Sigmoid colon (tissue), 6 donors: ENCODE measurements at regions not wholly inside any gene's neighbourhood (a gene's known extent, or its start where the extent isn't known, plus 50 kb on each side); places are given as distances from the start of the nearest gene placed in this dataset.

Source experiments
- DNase-seq: peaks from one replicate; pipeline ENCODE4 v3.0.0-alpha.2; 2019
- H3K27ac ChIP-seq, 4 donors: fragments of 200-600 bp; sonication (generic); one replicate each; pipeline ENCODE4 v1.5.1; 2016 to 2019; ENCODE audit warnings: mild to moderate bottlenecking in 1 of 4
- H3K27me3 ChIP-seq, 3 donors: fragments of 200-600 bp; sonication (generic); one replicate each; pipeline ENCODE4 v1.5.1; 2019; ENCODE audit warnings: mild to moderate bottlenecking in 1 of 3
- H3K36me3 ChIP-seq, 4 donors: fragments of 200-600 bp; sonication (generic); one replicate each; pipeline ENCODE4 v1.5.1; 2016 to 2019
- H3K4me1 ChIP-seq, 4 donors: fragments of 200-600 bp; sonication (generic); one replicate each; pipeline ENCODE4 v1.5.1; 2017 to 2019
- H3K4me3 ChIP-seq, 4 donors: fragments of 200-600 bp; sonication (generic); one replicate each; pipeline ENCODE4 v1.5.1; 2017 to 2019; ENCODE audit warnings: mild to moderate bottlenecking in 2 of 4, moderate library complexity in 1 of 4
- H3K9me3 ChIP-seq, 4 donors: fragments of 200-600 bp in 3 of 4; sonication (generic) in 3 of 4; one replicate each; pipeline versions ENCODE4 v1.5.1 to v1.6.1; 2013 to 2019
- EP300 ChIP-seq, 4 donors: sonication (generic); formaldehyde crosslinking; IDR thresholded peaks; one replicate each; pipeline ENCODE4 v1.6.1; 2017; ENCODE audit warnings: antibody characterized with exemption in 4 of 4
- POLR2A ChIP-seq, 2 donors: fragments of 450-650 bp; IDR thresholded peaks; one replicate each; pipeline ENCODE4 v1.6.1; 2016; ENCODE audit warnings: antibody characterized with exemption in 2 of 2, mild to moderate bottlenecking in 2 of 2, moderate library complexity in 2 of 2
- POLR2AphosphoS5 ChIP-seq, 4 donors: sonication (generic); formaldehyde crosslinking; IDR thresholded peaks; one replicate each; pipeline ENCODE4 v1.6.1; 2017; ENCODE audit warnings: antibody characterized with exemption in 4 of 4
- WGBS, 2 donors: extraction: QIAGEN DNeasy Blood & Tissue Kit; methylation state at CpG; one replicate each; pipeline ENCODE4 v1.1.7; 2013; 5-methylcytosine and 5-hydroxymethylcytosine counted together
- intact Hi-C: fragments of 100-400 bp; cut with DNase I; formaldehyde crosslinking; loops from one replicate; pipeline ENCODE4 v1.15.1; 2023
- TF ChIP-seq, protein P1 (sequence below), 4 experiments: fragments of 450-650 bp in 3 of 4; fragments of 200-600 bp in 1 of 4; IDR thresholded peaks; one replicate each; pipeline ENCODE4 v1.5.1; 2016 to 2019; ENCODE audit warnings: antibody characterized with exemption in 4 of 4, mild to moderate bottlenecking in 3 of 4, moderate library complexity in 2 of 4
- donor health status: healthy with polysubstance abuse.
- donor health status: healthy.

- no peak for DNase-seq
- intact Hi-C loops: no loop called here
- H3K9me3 ChIP-seq: no peaks in the 10 kb centered on the region
- H3K36me3 ChIP-seq: no peaks in the 10 kb centered on the region
- H3K27me3 ChIP-seq: no peaks in the 10 kb centered on the region
- H3K27ac ChIP-seq: no peak overlapping the region
- TF ChIP-seq POLR2A (IDR thresholded peaks at IDR 0.05) (no peak), EP300 (IDR thresholded peaks at IDR 0.05) (no peak), POLR2AphosphoS5 (IDR thresholded peaks at IDR 0.05) (no peak)
- TF ChIP-seq, protein P1, sequence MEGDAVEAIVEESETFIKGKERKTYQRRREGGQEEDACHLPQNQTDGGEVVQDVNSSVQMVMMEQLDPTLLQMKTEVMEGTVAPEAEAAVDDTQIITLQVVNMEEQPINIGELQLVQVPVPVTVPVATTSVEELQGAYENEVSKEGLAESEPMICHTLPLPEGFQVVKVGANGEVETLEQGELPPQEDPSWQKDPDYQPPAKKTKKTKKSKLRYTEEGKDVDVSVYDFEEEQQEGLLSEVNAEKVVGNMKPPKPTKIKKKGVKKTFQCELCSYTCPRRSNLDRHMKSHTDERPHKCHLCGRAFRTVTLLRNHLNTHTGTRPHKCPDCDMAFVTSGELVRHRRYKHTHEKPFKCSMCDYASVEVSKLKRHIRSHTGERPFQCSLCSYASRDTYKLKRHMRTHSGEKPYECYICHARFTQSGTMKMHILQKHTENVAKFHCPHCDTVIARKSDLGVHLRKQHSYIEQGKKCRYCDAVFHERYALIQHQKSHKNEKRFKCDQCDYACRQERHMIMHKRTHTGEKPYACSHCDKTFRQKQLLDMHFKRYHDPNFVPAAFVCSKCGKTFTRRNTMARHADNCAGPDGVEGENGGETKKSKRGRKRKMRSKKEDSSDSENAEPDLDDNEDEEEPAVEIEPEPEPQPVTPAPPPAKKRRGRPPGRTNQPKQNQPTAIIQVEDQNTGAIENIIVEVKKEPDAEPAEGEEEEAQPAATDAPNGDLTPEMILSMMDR (IDR thresholded peaks at IDR 0.05): no peak
- H3K4me1 ChIP-seq: peaks cover 0 to 20% (median 17%) of the 10 kb centered on the region in 4 donors
- H3K4me3 ChIP-seq: no peak overlapping the region
- 93 to 96% methylated on average over 7 of the region's 7 CpGs for WGBS, 2 donors
Observed at GRCh38 chr5:124292322-124292855, 454.1 kb downstream of the ZNF608 start.

- peak overlapping the region; percentile 4 to 44 (median 21) for H3K27ac ChIP-seq
- no peaks in the 10 kb centered on the region for H3K27me3 ChIP-seq
- H3K4me1 ChIP-seq: peaks cover 0 to 24% (median 20%) of the 10 kb centered on the region in 4 donors
- 30 to 69% methylated on average over 2 of the region's 2 CpGs for WGBS, 2 donors
- H3K4me3 ChIP-seq: no peak overlapping the region
- H3K9me3 ChIP-seq: no peaks in the 10 kb centered on the region
- no peak for DNase-seq
- no peaks in the 10 kb centered on the region for H3K36me3 ChIP-seq
- TF ChIP-seq POLR2AphosphoS5 (IDR thresholded peaks at IDR 0.05) (peak in 3 of 4 donors; percentile 43 to 57 (median 52)), EP300 (IDR thresholded peaks at IDR 0.05) (no peak), POLR2A (IDR thresholded peaks at IDR 0.05) (no peak)
- TF ChIP-seq, protein P1 (IDR thresholded peaks at IDR 0.05): no peak
- intact Hi-C loops: no loop called here
Observed at GRCh38 chr5:124289641-124290311, 456.7 kb downstream of the ZNF608 start.

DNA sequence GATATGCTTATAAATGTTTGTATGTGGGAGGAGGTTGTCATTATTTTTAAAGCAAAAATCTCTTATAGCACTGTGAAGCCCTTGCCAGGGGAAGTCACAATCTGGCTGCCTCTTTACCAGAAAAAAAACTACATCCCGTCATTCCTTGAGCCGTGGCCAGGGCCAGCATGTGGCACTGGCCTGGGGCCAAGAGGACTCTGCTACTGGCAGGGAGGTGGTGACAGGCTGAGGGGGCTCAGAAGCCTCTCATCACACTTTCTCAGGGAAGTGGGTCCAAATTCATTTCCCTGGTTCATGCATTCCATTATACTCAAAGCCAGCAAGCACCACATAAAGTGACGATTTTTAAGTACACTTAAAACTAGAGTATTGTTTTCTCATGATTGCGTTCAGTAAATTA lies 457.3 kb downstream of the ZNF608 start:
- DNase-seq: no peak
- intact Hi-C loops: no loop called here
- Histone ChIP-seq H3K9me3 (no peaks in the 10 kb centered on the region), H3K4me3 (no peak overlapping the region), H3K36me3 (no peaks in the 10 kb centered on the region), H3K27me3 (no peaks in the 10 kb centered on the region), H3K27ac (peak overlapping the region in 2 of 4 donors; percentile 34 to 44), H3K4me1 (peaks cover 0 to 24% (median 20%) of the 10 kb centered on the region in 4 donors)
- 16 to 66% methylated on average over 4 of the region's 4 CpGs for WGBS, 2 donors
- TF ChIP-seq POLR2AphosphoS5 (IDR thresholded peaks at IDR 0.05) (no peak), EP300 (IDR thresholded peaks at IDR 0.05) (no peak), POLR2A (IDR thresholded peaks at IDR 0.05) (no peak)
- TF ChIP-seq, protein P1 (IDR thresholded peaks at IDR 0.05): no peak

GRCh38 chr5:124287813-124288212 lies 458.6 kb downstream of the ZNF608 start:
- intact Hi-C loops: no loop called here
- no peaks in the 10 kb centered on the region for H3K9me3 ChIP-seq
- 94 to 96% methylated on average over 3 of the region's 3 CpGs for WGBS, 2 donors

More at GRCh38 chr5:124287813-124288212, 458.6 kb downstream of the ZNF608 start:
- Histone ChIP-seq H3K27me3 (no peaks in the 10 kb centered on the region), H3K4me1 (peaks cover 0 to 36% (median 23%) of the 10 kb centered on the region in 4 donors), H3K27ac (no peak overlapping the region), H3K36me3 (no peaks in the 10 kb centered on the region), H3K4me3 (no peak overlapping the region)
- no peak for DNase-seq
- TF ChIP-seq POLR2A (IDR thresholded peaks at IDR 0.05): no peak
- TF ChIP-seq EP300 (IDR thresholded peaks at IDR 0.05): no peak
- TF ChIP-seq, protein P1 (IDR thresholded peaks at IDR 0.05): no peak
- no peak for TF ChIP-seq POLR2AphosphoS5 (IDR thresholded peaks at IDR 0.05)
